Neural cell (in vitro differentiated cells): ENCODE measurements at regions not wholly inside any gene's neighbourhood (a gene's known extent, or its start where the extent isn't known, plus 50 kb on each side); places are given as distances from the start of the nearest gene placed in this dataset.

Experiments
- EP300 ChIP-seq: fragments of 450-650 bp; conservative IDR thresholded peaks from 2 replicates; pipeline ENCODE4 v1.6.1; 2014; ENCODE audit warnings: antibody characterized with exemption, mild to moderate bottlenecking, moderate library complexity; ENCODE audit not compliant: poor library complexity, severe bottlenecking
- EZH2 ChIP-seq: fragments of 200-600, 300-800 bp; shearing (Covaris generic), sonication (generic); IDR thresholded peaks from 2 replicates; pipeline ENCODE4 v1.6.1; 2014; ENCODE audit warnings: antibody characterized with exemption, low read length, borderline replicate concordance, mild to moderate bottlenecking; ENCODE audit not compliant: insufficient read depth, poor library complexity, severe bottlenecking
- MXI1 ChIP-seq: fragments of 450-650 bp; conservative IDR thresholded peaks from 2 replicates; pipeline ENCODE4 v1.6.1; 2014; ENCODE audit warnings: antibody characterized with exemption, mild to moderate bottlenecking; ENCODE audit not compliant: poor library complexity, severe bottlenecking
- RAD21 ChIP-seq: fragments of 450-650 bp; conservative IDR thresholded peaks from 2 replicates; pipeline ENCODE4 v1.6.1; 2014; ENCODE audit warnings: antibody characterized with exemption, mild to moderate bottlenecking, moderate library complexity
- TAF1 ChIP-seq: IDR thresholded peaks from 2 replicates; pipeline ENCODE4 v1.6.1; 2012; ENCODE audit warnings: low read depth
- TF ChIP-seq, protein P1 (sequence below): IDR thresholded peaks from 2 replicates; pipeline ENCODE4 v1.6.1; 2012; ENCODE audit warnings: borderline replicate concordance
- TF ChIP-seq, protein P2 (sequence below): fragments of 450-650 bp; IDR thresholded peaks from 2 replicates; pipeline ENCODE4 v1.5.1; 2014; ENCODE audit warnings: antibody characterized with exemption, mild to moderate bottlenecking, moderate library complexity; ENCODE audit not compliant: poor library complexity, severe bottlenecking

DNA sequence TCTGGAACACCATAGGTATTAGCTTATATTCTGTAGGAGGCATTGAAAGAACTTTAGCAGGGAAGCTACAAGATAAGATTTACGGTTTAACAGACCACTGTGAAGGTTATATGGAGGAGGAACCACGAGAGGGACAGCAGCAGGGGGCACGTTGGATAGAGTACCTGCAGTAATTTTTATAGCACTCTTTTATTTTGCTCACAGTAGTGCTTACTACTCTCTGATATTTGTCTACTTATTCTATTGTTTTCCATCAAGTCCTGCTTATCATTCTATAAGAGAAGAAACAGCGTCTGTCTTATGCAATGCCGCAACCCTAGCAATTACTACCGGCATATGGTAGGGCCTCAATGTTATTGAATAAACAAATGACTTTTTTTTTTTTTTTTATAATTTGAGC, 122.5 kb downstream of the PCDH7 start:
- TF ChIP-seq, protein P1, sequence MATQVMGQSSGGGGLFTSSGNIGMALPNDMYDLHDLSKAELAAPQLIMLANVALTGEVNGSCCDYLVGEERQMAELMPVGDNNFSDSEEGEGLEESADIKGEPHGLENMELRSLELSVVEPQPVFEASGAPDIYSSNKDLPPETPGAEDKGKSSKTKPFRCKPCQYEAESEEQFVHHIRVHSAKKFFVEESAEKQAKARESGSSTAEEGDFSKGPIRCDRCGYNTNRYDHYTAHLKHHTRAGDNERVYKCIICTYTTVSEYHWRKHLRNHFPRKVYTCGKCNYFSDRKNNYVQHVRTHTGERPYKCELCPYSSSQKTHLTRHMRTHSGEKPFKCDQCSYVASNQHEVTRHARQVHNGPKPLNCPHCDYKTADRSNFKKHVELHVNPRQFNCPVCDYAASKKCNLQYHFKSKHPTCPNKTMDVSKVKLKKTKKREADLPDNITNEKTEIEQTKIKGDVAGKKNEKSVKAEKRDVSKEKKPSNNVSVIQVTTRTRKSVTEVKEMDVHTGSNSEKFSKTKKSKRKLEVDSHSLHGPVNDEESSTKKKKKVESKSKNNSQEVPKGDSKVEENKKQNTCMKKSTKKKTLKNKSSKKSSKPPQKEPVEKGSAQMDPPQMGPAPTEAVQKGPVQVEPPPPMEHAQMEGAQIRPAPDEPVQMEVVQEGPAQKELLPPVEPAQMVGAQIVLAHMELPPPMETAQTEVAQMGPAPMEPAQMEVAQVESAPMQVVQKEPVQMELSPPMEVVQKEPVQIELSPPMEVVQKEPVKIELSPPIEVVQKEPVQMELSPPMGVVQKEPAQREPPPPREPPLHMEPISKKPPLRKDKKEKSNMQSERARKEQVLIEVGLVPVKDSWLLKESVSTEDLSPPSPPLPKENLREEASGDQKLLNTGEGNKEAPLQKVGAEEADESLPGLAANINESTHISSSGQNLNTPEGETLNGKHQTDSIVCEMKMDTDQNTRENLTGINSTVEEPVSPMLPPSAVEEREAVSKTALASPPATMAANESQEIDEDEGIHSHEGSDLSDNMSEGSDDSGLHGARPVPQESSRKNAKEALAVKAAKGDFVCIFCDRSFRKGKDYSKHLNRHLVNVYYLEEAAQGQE, result no peak
- TF ChIP-seq, protein P2, sequence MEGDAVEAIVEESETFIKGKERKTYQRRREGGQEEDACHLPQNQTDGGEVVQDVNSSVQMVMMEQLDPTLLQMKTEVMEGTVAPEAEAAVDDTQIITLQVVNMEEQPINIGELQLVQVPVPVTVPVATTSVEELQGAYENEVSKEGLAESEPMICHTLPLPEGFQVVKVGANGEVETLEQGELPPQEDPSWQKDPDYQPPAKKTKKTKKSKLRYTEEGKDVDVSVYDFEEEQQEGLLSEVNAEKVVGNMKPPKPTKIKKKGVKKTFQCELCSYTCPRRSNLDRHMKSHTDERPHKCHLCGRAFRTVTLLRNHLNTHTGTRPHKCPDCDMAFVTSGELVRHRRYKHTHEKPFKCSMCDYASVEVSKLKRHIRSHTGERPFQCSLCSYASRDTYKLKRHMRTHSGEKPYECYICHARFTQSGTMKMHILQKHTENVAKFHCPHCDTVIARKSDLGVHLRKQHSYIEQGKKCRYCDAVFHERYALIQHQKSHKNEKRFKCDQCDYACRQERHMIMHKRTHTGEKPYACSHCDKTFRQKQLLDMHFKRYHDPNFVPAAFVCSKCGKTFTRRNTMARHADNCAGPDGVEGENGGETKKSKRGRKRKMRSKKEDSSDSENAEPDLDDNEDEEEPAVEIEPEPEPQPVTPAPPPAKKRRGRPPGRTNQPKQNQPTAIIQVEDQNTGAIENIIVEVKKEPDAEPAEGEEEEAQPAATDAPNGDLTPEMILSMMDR, result no peak
- TF ChIP-seq EP300 (no peak), RAD21 (no peak), EZH2 (no peak), TAF1 (no peak), MXI1 (no peak)
